Retinal pigment epithelial cell (primary cell): ENCODE measurements at regions not wholly inside any gene's neighbourhood (a gene's known extent, or its start where the extent isn't known, plus 50 kb on each side); places are given as distances from the start of the nearest gene placed in this dataset.

Experiments
- DNase-seq: peaks from one replicate; pipeline ENCODE4 v3.0.0-alpha.2; 2010; ENCODE audit warnings: low read depth
- H3K4me3 ChIP-seq: 2 replicates; pipeline ENCODE4 v1.5.1; 2011; ENCODE audit warnings: mild to moderate bottlenecking, low read length, control low read depth, moderate library complexity
- CTCF ChIP-seq: conservative IDR thresholded peaks from 2 replicates; pipeline ENCODE4 v1.5.1; 2011; ENCODE audit warnings: low read depth, low read length, control low read depth, inconsistent platforms

GRCh38 chr6:150528648-150529285 lies 70.9 kb upstream of the PLEKHG1 start:
- DNase-seq = no peak
- no peak overlapping the region for H3K4me3 ChIP-seq
- no peak for TF ChIP-seq CTCF

DNA sequence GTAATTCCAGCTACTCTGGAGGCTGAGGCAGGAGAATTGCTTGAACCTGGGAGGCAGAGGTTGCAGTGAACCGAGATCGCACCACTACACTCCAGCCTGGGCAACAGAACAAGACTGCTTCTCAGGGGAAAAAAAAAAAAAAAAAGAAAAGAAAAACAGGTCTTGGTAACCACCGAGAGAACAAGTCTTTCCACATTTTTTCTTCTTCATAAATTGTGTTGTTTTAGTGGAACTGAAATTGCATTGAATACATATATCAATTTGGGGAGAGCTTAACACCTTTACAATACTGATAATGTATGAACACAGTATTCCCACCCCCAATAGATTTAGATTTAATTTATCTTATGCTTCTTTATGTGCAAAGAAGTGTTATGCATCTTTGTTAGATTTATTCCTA lies 70.0 kb upstream of the PLEKHG1 start:
- TF ChIP-seq CTCF = no peak
- DNase-seq = no peak
- no peak overlapping the region for H3K4me3 ChIP-seq

- TF ChIP-seq CTCF = no peak
- H3K4me3 ChIP-seq = no peak overlapping the region
- no peak for DNase-seq
These were observed 67.7 kb upstream of the PLEKHG1 start for GRCh38 chr6:150531957-150532356.

DNA sequence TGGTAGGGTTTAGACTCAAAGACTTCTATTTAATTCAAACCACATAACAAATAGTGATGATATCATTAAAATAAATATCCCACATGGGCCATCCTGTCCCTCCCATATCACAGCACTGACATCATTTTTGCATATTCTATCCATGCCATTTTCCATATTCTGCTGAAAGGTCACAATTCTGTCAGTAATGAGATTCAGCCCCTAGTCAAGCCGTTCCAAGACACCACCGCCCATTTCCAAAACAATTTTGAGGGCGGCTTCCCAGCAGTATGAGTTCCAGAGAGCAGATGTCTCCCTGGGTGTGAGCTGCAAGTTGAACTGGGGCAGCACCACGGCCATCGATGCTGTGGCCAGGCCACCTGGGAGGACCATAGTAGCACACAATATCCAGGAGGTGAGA lies 65.1 kb upstream of the PLEKHG1 start:
- TF ChIP-seq CTCF = no peak
- no peak overlapping the region for H3K4me3 ChIP-seq
- no peak for DNase-seq

DNA sequence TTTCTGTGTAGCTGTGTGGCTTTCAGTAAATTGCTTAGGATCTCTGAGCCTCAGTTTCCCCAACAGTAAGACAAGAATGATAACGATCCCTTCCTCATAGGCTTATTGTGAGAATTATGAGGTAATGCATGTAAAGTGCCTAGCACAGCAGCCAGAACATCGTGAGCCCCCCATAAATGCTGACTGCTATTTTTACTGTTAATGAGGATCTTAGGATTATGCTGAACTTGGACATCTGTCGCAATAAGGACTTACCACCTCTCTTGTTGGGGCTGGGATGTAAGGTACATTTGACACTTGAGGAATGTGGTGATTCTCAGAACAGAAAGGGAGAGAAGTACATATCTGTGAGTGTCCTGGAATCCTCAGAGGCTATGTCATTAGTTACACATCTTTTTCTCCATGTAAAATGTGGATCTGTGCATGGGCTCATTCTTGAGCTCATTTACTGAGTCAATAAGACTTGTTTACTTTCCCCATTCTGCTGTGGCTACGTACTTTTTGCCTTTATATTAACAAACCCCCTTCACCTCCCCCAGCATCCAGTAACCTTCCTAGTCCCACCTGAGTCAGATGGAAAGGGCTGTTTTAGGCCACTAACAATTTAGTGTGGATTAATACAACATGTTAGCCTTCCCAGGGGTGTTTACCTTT lies 64.4 kb upstream of the PLEKHG1 start:
- no peak overlapping the region for H3K4me3 ChIP-seq
- no peak for TF ChIP-seq CTCF
- no peak for DNase-seq

DNA sequence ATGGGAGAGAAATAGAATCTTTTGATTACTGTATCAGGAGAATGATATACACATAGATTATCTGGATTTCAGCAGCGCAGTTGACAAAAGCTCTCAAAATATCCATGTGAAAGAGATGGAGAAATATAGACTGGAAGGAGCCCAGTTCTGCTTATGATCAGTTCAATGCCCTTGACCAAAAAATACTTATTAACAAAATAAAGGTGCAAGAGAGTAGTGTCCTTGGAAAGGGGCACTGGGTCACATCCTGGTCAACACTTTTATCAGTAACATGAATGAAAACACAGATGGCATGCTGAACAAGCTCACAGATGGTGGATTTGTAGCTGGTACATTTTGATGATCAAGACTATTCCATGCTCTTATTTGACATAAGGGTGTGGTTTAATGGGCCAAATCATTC lies 63.9 kb upstream of the PLEKHG1 start:
- TF ChIP-seq CTCF = no peak
- H3K4me3 ChIP-seq = no peak overlapping the region
- no peak for DNase-seq

DNA sequence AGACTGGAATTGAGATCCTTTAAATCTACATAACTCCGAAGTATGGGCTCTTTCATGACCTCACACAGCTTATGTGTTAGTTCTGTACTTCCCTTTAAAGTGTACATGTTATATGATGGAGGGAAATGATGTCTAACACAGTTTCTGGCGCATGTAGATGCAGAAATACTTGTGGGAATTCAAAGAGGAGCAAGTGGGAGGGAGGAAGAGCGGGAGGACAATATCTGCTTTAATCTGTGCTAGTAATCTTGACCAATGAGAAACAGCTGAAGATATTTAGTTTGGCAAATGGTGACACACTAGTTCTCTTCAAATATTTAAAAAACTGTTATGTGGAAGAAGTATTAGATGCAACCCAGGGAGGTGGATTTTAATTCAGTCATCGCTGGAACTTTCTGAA lies 62.9 kb upstream of the PLEKHG1 start:
- TF ChIP-seq CTCF = no peak
- H3K4me3 ChIP-seq = no peak overlapping the region

More for the DNA sequence above, 62.9 kb upstream of the PLEKHG1 start:
- DNase-seq = no peak
